ENCODE measurements at regions not wholly inside any gene's neighbourhood (a gene's known extent, or its start where the extent isn't known, plus 50 kb on each side); places are given as distances from the start of the nearest gene placed in this dataset.
A peak's percentile ranks its signal among the peaks of the same experiment; 100 is the strongest.
"Not testable (repeated sequence)": the region's sequence is repeated elsewhere in the genome, so short reads cannot be mapped to it uniquely, and the experiment has no call there.

DNA sequence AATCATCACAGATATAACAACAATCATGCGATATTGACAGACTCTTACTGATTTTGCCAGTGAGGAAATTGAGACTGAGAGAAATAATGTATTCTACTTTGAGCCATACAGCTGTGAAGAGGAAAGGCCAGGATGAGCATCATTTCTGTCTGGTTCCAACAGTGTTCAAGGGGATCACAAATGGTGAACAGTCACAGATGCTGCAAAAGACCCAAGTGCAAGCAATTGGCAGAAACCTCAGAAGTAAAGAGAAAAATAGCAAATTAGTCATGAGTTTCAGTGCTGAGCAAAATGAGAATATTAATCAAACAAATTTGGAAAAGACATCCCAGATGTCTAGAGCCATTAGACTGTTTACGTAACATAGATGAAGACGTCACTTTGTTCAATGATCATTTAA, 114.1 kb downstream of the RAB38 start:
- no peak for FAIRE-seq

DNA sequence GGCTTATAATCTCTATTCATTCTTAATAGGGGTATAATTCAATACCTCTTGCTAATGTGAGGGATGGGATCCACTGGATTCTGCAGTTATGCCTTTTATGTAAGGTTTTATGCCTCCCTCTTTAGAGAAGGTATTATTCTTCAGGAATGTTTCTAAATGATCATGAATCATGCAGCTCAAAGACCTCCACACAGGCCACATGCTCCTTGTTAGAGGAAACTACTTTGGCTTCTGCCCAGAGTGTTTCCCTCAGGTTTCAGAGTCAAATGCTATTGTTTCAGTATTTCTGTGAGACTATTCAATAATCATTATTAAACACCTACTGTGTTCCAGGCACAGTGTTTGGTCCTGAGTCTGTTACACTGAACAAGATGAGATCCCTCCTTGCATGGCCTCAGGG, 115.9 kb downstream of the RAB38 start:
- FAIRE-seq: no peak
- no peak for DNase-seq (ENCODE audit: low spot score)

More for the DNA sequence above, 114.1 kb downstream of the RAB38 start:
- no peak for DNase-seq (ENCODE audit: low spot score)

DNA sequence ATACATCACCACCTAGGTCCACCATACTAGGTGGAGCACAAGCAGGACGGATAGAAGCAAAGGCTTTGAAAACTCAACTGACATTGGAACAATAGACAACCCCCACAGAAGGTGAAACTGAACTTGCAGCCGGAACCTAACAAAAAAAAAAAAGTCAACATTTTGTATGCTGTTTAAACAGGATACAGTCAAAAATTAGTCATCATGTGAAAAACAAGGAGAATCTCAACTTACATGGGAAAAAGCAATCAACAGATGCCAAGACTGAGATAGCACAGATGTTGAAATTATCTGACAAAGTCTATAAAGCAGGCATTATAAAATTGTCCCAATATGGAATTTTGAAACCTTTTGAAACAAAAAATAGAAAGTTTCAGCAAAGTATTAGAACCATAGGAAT, 123.8 kb downstream of the RAB38 start:
- DNase-seq (ENCODE audit: low spot score) (no peak), FAIRE-seq (no peak)

- no peak for DNase-seq (ENCODE audit: low spot score)
- FAIRE-seq: no peak
Observed at GRCh38 chr11:88050247-88050646, 125.0 kb downstream of the RAB38 start.

DNA sequence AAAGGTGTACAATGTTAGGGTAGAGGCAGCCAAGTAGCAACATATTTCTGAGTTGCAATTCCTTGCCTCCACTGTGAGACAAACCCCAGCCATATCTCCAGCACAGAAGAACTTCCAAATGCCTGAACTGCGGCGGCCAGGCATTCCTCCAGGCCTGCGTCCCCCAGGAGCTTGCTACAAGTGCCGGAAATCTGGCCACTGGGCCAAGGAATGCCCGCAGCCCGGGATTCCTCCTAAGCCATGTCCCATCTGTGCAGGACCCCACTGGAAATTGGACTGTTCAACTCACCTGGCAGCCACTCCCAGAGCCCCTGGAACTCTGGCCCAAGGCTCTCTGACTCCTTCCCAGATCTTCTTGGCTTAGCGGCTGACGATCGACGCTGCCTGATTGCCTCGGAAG, 130.0 kb downstream of the RAB38 start:
- not testable (repeated sequence) for DNase-seq (ENCODE audit: low spot score); FAIRE-seq

- DNase-seq (ENCODE audit: low spot score); FAIRE-seq: not testable (repeated sequence)
Observed at GRCh38 chr11:88044658-88045057, 130.6 kb downstream of the RAB38 start.

DNA sequence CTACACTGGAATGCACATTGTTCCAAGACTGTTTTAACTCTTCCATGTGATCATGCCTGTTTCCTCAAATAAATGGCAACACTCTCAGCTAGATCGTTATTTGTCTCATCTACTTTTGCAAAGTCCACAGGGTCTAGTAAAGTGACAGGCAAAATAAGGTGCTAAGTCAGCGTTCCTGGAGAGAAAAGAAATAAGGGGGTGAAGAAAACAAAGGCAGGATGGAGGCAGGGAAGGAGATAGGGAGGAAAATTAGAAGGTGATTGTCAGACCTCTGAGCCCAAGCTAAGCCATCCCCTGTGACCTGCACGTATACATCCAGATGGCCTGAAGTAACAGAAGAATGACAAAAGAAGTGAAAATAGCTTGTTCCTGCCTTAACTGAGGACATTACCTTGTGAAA, 132.1 kb downstream of the RAB38 start:
- DNase-seq (ENCODE audit: low spot score) (no peak), FAIRE-seq (no peak)

- no peak for DNase-seq (ENCODE audit: low spot score)
- FAIRE-seq: no peak
Observed at GRCh38 chr11:88042647-88043046, 132.6 kb downstream of the RAB38 start.

DNA sequence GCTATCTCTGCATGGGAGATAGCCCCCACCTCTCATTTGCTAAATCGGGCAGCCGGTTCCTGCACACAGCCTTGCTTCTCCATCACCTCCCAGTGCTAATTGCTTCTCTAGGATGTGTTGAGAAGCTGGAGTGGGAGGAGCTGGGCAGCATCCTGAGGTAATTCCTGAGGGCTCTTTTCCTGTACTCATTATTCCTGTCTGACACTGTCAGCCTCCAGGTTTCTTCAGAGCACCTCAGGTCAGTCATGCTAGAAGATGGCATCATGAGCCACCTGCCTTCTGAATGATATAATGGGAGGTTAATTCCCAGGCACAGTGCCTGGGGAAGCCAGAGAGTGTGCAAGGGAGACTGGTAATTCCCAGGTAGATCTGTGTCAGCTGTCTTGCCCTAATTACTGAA, 133.0 kb downstream of the RAB38 start:
- DNase-seq (ENCODE audit: low spot score): no peak
- no peak for FAIRE-seq

DNA sequence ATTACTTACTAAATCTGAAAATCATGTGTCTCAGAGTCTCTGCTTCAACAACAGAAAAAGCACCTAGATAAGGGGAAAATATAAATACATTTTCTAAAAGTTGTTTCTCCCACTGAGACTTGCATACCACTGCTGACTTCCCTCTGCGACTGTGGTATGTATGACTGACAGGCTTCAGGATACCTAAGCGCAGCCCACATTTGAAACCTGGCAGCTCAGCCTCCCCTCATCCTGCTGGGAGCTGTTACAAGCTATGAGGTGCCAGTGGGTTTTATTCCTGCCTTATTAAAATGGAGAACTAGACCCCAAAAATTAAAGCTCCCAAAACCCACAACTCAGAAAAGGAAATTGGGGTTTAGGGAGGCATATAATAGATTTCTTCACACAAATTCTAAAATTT, 133.6 kb downstream of the RAB38 start:
- FAIRE-seq: no peak

GRCh38 chr11:88040148-88040496, 135.1 kb downstream of the RAB38 start:
- DNase-seq (ENCODE audit: low spot score) (no peak), FAIRE-seq (no peak)

More for the DNA sequence above, 133.6 kb downstream of the RAB38 start:
- DNase-seq (ENCODE audit: low spot score): no peak

GRCh38 chr11:88039476-88040147, 135.6 kb downstream of the RAB38 start:
- DNase-seq (ENCODE audit: low spot score) (no peak), FAIRE-seq (no peak)

- DNase-seq (ENCODE audit: low spot score) (no peak), FAIRE-seq (no peak)
Observed at GRCh38 chr11:88038063-88038462, 137.2 kb downstream of the RAB38 start.

DNA sequence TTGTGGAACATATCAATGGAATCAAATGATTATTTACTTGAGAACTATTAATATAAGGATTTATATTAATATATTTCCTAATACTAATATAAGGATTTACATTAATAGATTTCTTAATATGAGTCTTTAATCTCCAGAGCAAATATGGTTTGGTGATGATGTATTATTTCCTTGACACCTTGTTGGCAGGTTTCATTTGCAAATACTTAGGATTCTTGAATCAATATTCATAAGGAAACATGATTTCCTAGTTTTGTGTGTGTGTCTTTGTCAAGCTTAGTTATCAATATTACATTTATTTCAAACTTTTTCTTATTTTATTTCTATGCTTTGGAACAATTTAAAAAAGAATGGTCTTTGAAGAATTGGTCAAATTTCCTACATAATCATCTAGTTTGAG, 138.5 kb downstream of the RAB38 start:
- DNase-seq (ENCODE audit: low spot score): no peak
- no peak for FAIRE-seq

DNA sequence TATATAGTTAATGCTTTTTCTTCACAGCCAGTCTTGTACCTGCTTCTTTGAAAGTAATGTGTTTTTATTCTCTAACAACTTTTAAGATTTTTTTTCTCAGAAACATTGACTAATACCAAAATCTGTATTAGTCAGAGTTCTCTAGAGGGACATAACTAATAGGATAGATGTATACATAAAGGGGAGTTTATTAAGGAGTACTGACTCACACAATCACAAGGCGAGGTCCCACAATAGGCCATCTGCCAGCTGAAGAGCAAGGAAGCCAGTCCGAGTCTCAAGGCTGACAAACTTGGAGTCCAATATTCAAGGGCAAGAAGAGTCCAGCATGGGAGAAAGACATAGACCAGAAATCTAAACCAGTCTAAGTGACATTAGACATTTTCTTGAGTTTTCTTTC, 140.0 kb downstream of the RAB38 start:
- no peak for FAIRE-seq

GRCh38 chr11:88017666-88018065, 157.6 kb downstream of the RAB38 start:
- DNase-seq (ENCODE audit: low spot score) (no peak), FAIRE-seq (no peak)

More for the DNA sequence above, 140.0 kb downstream of the RAB38 start:
- DNase-seq (ENCODE audit: low spot score): no peak

DNA sequence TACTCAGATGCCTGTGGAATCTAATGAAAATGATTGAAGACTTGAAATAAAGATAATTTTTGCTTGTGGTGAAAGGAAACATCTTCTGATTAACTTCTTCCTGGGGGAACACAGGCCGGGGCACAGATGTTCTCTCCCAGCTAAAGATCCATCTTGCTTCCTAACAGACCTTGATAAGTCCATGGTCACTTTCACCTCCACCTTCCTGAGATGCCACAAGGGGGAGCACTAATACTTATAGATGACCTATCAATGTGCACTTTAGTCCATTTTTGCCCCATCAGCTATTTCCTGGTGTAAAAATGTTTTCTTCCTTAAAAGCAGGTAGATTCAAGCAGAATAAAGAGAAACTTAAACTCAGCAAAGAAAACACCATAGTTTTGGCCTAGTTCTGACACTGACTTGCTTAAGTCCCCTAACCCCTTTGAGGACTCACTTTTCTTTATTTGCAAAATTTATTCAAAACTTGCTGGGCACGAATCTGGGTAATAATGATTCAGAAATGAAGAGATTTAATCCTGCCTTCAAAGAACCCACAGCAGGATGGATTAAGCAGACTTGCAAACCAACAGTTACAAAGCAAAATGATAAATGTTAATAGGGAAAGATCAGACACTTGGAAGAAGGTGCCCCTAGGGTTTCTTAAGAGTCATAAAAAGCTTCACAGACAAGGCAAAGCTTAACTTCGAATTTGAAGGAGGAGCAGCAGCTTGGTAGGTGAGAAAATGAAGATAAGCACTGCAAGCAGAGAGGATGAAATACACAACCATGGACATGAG, 158.7 kb downstream of the RAB38 start:
- peak; percentile 52 for DNase-seq (ENCODE audit: low spot score)
- no peak for FAIRE-seq

DNA sequence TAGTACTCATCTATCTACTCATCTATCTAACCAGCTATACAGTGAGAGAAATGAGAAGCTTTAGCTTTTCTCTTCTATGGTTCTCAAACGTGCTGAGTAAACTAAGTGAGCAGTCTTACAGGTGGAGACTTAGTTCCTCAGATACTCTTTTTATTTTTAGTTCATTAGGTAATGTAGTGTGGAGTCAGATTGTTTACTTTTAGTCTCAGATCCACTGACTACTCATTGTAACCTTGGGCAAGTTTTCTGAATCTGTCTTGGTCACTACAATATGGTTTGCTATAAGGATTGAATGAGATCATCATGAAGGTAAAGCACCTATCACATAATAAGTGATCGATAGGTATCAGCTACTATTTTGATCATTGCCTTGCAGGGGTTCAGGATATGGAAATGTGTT, 160.1 kb downstream of the RAB38 start:
- DNase-seq (ENCODE audit: low spot score) (no peak), FAIRE-seq (no peak)

- no peak for FAIRE-seq
- DNase-seq (ENCODE audit: low spot score): no peak
Observed at GRCh38 chr11:88013508-88014065, 161.7 kb downstream of the RAB38 start.

DNA sequence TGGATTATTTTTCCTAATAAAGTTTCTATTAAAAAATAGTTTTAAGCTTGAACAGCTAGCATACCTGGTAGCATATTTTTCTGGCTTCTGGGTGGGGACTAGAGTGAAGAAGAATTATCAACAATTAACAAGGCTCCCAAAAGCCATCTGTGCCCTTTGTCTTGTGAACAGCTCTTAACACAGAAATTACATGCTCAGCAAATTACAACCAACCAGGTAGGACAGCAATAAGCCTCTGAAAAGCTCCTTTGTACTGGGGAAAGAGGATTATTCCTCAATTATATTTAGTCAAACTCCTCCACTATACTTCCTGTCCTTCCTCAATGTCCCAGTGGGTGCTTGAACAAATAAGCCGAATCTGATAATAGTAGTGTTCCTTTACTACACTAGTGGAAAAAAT, 162.8 kb downstream of the RAB38 start:
- no peak for DNase-seq (ENCODE audit: low spot score)
- no peak for FAIRE-seq

GRCh38 chr11:87976009-87976408, 199.2 kb downstream of the RAB38 start:
- DNase-seq (ENCODE audit: low spot score) (no peak), FAIRE-seq (no peak)

DNA sequence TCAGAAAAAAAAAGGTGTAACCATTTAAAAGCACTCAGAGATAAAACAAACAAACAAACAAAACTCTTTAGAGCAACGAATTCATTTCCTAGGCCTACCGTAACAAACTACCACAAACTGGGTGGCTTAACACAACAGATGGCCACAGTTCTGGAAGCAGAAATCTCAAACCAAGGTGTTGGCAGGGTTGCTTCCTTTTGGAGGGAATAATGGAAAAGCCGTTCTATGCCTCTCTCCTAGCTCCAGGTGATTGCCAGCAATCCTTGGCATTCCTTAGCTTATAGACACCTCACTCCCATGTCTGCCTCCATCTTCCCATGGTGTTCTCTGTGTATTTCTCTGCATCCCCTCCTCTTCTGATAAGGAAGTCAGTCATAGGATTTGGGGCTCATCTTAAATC, 200.4 kb downstream of the RAB38 start:
- FAIRE-seq: no peak
- DNase-seq (ENCODE audit: low spot score): no peak

DNA sequence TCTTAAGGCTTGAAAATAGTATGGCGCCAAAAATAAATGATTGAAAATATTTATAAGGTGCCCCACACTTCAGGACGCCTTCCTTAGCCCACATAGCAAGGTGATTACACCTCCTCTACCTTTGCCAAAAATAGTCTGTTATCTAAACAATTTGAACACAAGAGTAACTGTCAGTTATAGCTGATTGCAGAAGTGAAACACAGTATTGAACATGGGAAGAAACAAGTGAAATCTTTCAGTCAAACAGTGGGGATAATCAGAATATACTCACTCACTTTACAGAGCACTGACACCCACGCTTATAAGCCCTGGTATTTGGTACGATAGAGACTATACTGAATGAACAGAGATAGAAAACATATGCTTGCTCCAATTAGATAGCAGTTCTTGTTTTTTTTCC, 203.1 kb downstream of the RAB38 start:
- FAIRE-seq: no peak
- no peak for DNase-seq (ENCODE audit: low spot score)

All from RCC 7860 (cell line).